Astrocyte of the cerebellum (primary cell): ENCODE measurements at regions not wholly inside any gene's neighbourhood (a gene's known extent, or its start where the extent isn't known, plus 50 kb on each side); places are given as distances from the start of the nearest gene placed in this dataset.

Experiments used
- DNase-seq: peaks from one replicate; pipeline ENCODE4 v3.0.0-alpha.2; 2011; ENCODE audit warnings: low read depth
- H3K4me3 ChIP-seq: 2 replicates; pipeline ENCODE4 v1.5.1; 2011; ENCODE audit warnings: mild to moderate bottlenecking, low read depth, low read length, moderate library complexity
- CTCF ChIP-seq: IDR thresholded peaks from 2 replicates; pipeline ENCODE4 v1.5.1; 2012; ENCODE audit warnings: low read length, low read depth, moderate library complexity, mild to moderate bottlenecking; ENCODE audit errors: missing control alignments
- in situ Hi-C: cut with HindIII; loops from 2 replicates; pipeline ENCODE4 v1.10.0; 2017; ENCODE audit warnings: low sequenced_read_pairs

GRCh38 chr12:4009979-4010704 lies 136.9 kb upstream of the PARP11 start:
- in situ Hi-C loops, result no loop called here
- TF ChIP-seq CTCF, result no peak
- H3K4me3 ChIP-seq, result no peak overlapping the region
- DNase-seq, result no peak

- H3K4me3 ChIP-seq, result no peak overlapping the region
- in situ Hi-C loops, result no loop called here
- no peak for TF ChIP-seq CTCF
- no peak for DNase-seq
Measured at GRCh38 chr12:4006743-4007142, 133.5 kb upstream of the PARP11 start.

- no peak for DNase-seq
- no peak for TF ChIP-seq CTCF
- in situ Hi-C loops, result no loop called here
- H3K4me3 ChIP-seq, result no peak overlapping the region
Measured at GRCh38 chr12:4005851-4006430, 132.7 kb upstream of the PARP11 start.

GRCh38 chr12:4003576-4003975 lies 130.4 kb upstream of the PARP11 start:
- no peak for TF ChIP-seq CTCF
- in situ Hi-C loops, result no loop called here
- no peak for DNase-seq
- H3K4me3 ChIP-seq, result no peak overlapping the region

GRCh38 chr12:4002601-4003000 lies 129.4 kb upstream of the PARP11 start:
- H3K4me3 ChIP-seq, result no peak overlapping the region
- in situ Hi-C loops, result no loop called here
- TF ChIP-seq CTCF, result no peak
- no peak for DNase-seq

GRCh38 chr12:4001841-4002240 lies 128.6 kb upstream of the PARP11 start:
- in situ Hi-C loops, result no loop called here
- TF ChIP-seq CTCF, result no peak
- DNase-seq, result no peak
- H3K4me3 ChIP-seq, result no peak overlapping the region
